GM20000 (cell line): ENCODE measurements at regions not wholly inside any gene's neighbourhood (a gene's known extent, or its start where the extent isn't known, plus 50 kb on each side); places are given as distances from the start of the nearest gene placed in this dataset.

ENCODE experiments used
- DNase-seq: peaks from one replicate; pipeline ENCODE4 v3.0.0; 2012; ENCODE audit warnings: low spot score
- TF ChIP-seq, protein P1 (sequence below): IDR thresholded peaks from 2 replicates; pipeline ENCODE4 v1.5.1; 2012; ENCODE audit warnings: mild to moderate bottlenecking, control low read depth; ENCODE audit errors: extremely low read depth, missing control alignments

DNA sequence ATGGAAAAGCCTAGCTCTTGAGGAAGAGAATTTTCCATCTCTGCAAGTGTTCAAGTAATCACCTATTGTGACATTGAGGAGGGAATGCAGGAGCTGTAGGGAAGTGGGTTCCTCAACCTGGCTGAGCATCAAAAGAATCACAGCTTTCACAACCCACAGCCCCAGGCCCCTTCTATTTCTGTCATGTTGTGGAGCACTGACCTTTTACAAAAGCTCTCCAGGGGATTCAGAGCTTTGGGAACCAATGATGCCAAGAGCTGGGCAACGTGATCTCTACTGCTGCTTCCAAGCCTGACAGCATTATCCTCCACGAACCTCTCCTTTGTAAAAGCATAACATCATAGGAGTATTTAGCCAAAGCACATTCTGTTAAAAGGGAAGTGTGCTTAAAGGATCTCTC is 231.1 kb downstream of the ADAMTS9 start:
- TF ChIP-seq, protein P1, sequence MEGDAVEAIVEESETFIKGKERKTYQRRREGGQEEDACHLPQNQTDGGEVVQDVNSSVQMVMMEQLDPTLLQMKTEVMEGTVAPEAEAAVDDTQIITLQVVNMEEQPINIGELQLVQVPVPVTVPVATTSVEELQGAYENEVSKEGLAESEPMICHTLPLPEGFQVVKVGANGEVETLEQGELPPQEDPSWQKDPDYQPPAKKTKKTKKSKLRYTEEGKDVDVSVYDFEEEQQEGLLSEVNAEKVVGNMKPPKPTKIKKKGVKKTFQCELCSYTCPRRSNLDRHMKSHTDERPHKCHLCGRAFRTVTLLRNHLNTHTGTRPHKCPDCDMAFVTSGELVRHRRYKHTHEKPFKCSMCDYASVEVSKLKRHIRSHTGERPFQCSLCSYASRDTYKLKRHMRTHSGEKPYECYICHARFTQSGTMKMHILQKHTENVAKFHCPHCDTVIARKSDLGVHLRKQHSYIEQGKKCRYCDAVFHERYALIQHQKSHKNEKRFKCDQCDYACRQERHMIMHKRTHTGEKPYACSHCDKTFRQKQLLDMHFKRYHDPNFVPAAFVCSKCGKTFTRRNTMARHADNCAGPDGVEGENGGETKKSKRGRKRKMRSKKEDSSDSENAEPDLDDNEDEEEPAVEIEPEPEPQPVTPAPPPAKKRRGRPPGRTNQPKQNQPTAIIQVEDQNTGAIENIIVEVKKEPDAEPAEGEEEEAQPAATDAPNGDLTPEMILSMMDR = no peak
- DNase-seq = no peak

DNA sequence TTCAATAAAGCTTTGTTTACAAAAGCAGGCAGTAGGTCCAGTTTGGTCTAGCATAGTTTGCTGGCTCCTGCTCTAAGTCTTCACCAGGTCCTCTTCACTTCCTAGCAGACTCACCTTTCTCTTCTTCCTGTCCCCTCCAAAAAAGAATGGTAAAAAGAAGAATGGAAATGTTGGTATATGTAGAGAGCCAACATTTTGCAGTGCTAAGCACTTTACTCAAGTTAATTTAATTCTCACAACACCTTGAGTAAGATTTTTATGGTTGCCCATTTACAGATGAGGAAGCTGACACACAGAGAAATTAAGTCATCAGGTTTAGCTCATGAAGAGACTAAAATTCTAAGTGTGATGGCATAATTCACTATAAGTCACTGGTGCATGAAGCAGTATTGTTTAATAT is 230.1 kb upstream of the PRICKLE2 start:
- TF ChIP-seq, protein P1 = no peak
- DNase-seq = no peak

DNA sequence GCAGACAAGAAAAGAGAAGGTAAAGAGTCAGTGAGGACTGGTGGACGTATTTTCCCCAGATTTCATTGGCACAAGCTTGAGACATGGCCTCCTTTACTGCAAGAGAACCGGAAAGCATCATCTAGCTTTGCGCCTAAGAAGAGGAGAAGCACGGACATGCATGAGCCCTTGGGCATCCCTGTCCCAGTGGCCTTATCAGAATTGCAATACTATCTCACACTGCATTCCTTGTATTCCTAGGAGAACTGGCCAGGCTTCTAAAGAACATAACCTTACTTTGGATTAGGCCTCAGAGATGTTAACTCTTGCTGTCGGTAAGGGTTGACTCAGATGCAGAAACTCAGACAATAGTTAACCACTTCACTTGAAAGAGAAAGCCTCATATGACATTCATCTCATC is 229.5 kb upstream of the PRICKLE2 start:
- TF ChIP-seq, protein P1 = no peak
- DNase-seq = no peak

DNA sequence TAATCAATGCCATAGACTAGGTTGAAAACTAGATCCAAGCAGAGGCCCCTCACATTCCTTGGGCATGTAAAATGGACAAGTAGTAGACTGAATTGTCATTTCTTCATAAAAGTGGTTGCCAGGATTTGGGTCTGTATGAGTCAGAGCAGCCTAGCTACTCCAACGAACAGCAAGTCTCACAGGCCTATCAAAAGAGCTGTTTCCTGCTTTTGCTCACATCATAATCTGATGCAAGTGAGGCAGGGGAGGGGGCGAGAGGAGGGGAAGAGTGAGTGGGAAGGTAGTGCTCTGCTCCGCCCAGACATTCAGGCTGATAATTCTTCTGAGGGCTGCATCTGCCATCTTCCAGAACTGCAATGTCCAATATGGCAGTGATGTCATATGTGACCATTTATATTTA is 228.9 kb upstream of the PRICKLE2 start:
- TF ChIP-seq, protein P1 = no peak
- no peak for DNase-seq

DNA sequence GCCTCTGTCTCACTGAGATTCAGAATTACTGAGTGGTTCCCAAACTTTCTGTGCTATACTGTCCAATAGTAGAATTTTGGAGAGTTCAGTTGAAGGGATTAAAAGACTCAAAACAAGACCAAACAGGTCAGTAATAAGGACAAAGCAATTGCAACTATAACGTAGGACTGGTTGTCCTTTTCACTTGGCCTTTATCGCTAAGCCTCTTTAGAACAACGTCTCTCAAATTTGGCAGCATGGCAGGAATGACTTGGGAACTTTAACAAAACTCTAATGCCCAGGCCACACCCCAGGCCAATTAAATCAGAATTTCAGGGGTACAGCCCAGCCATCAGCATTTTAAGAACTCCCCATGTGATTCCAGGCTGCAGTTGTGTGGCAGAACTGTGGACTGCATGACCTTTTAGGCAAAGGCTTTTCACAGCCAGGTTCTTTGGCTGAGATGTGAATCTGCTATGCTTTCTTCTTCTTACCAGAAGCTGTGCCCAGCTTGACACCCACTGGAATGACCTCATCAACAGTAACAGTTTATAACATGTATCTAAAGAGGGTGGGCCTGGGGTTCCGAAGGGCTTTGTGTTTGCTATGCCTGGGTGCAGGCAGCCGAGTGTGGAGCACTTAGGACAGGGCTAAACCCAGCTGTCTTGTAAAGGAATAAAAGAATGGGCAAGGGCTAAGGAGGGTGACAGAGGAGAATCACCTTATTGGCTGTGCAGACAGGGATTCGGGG is 226.2 kb upstream of the PRICKLE2 start:
- DNase-seq = no peak
- TF ChIP-seq, protein P1 = no peak

DNA sequence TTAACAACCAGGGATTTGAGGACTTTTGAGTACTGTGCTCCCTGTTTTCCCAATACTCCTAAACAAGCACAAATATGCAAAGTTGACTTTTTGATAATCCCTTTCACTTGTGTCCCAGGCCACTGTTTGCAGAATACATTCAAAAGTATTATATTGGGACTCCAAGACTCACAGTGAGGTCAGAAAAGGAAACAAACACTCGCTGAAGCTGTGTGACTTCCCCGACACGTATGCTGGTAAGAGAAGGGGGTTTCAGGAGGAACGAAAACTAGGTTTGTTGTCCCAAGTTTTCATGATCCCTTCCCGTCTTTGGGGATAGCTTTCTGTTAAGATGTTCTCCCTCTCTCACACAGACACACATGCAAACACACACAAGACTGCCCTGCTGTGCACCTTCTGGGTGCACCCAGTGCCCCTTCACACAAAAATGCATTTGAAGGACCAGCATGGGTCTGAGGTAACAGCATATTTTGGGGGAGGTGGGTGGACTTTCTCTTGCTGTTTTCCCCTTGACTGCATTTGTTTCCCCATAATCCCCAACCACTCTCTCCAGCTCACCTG is 225.2 kb upstream of the PRICKLE2 start:
- no peak for DNase-seq
- TF ChIP-seq, protein P1 = no peak

DNA sequence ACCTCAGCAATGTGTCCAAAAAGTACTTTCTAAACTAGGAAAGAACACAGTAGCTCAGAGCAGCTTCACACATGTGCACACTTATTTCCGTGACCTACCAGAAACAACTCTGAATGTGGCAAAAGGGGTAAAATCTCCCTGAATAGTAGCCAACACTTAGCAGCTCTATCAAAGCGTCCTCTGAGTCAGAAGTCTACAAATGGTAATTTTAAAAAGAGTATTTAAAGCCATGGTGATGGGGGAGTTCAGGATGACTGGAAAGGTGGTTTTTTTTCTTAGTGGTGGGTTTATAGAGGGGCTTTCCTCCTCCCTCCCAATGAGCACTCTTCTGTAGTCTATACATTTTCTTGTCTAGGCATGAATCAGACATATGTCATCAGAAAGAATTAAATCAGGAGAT is 223.8 kb upstream of the PRICKLE2 start:
- TF ChIP-seq, protein P1 = no peak
- no peak for DNase-seq
